ENCODE measurements at regions not wholly inside any gene's neighbourhood (a gene's known extent, or its start where the extent isn't known, plus 50 kb on each side); places are given as distances from the start of the nearest gene placed in this dataset.

- in situ Hi-C loops (cut with HindIII; ENCODE audit: extremely low pct_ligation_motif_present, low pct_unique_long_range_greater_than_20kb) (no loop called here), intact Hi-C loops (cut with micrococcal nuclease; ENCODE audit: unreplicated experiment) (no loop called here)
- H3K27ac ChIP-seq (ENCODE audit: extremely low read length, insufficient read depth, low read length): no peak overlapping the region
- H3K36me3 ChIP-seq (replicated peaks in 1 of 2; ENCODE audit: control insufficient read depth in 1 of 2, insufficient read depth in 2 of 2, low read length in 2 of 2): no peaks in the 10 kb centered on the region
- H4K20me1 ChIP-seq (ENCODE audit: insufficient read depth, low read length): no peaks in the 10 kb centered on the region
- no peaks in the 10 kb centered on the region; a peak in 1 of 5 replicates for H3K27me3 ChIP-seq (ENCODE audit: control insufficient read depth in 1 of 2, insufficient read depth in 2 of 2, low read length in 2 of 2)
- FAIRE-seq (no peak), DNase-seq (ENCODE audit: low spot score) (no peak), ATAC-seq (no peak)
- H3K4me1 ChIP-seq (ENCODE audit: insufficient read depth, low read length): no peaks in the 10 kb centered on the region
- no peaks in the 10 kb centered on the region for H3K9me3 ChIP-seq (ENCODE audit: low read length)
- WGBS (ENCODE audit: low lambda C conversion rate): 0% methylated on average over 1 of the region's 1 CpG
- TF ChIP-seq GMEB1 (CRISPR knock-in tag; IDR thresholded peaks at IDR 0.05; ENCODE audit: borderline replicate concordance) (no peak), ZNF441 (CRISPR knock-in tag; IDR thresholded peaks at IDR 0.05; ENCODE audit: borderline replicate concordance) (no peak), TRAFD1 (CRISPR knock-in tag; IDR thresholded peaks at IDR 0.05; ENCODE audit: borderline replicate concordance) (no peak), AFF4 (CRISPR knock-in tag; IDR thresholded peaks at IDR 0.05) (no peak), NR3C1 (CRISPR knock-in tag; IDR thresholded peaks at IDR 0.05) (no peak), FOSL2 (CRISPR knock-in tag; IDR thresholded peaks at IDR 0.05) (no peak), EHMT2 (IDR thresholded peaks at IDR 0.05; ENCODE audit: borderline replicate concordance, low read depth, low read length) (no peak), ZBTB38 (CRISPR knock-in tag; IDR thresholded peaks at IDR 0.05) (no peak), PHF21A (CRISPR knock-in tag; IDR thresholded peaks at IDR 0.05) (no peak), NFYC (CRISPR knock-in tag; IDR thresholded peaks at IDR 0.05) (no peak), ZNF678 (CRISPR knock-in tag; IDR thresholded peaks at IDR 0.05) (no peak), ATF5 (CRISPR knock-in tag; IDR thresholded peaks at IDR 0.05; ENCODE audit: low read depth) (no peak), BRCA1 (CRISPR knock-in tag; IDR thresholded peaks at IDR 0.05) (no peak), KDM4B (CRISPR knock-in tag; IDR thresholded peaks at IDR 0.05) (no peak), POGZ (CRISPR knock-in tag; IDR thresholded peaks at IDR 0.05) (no peak)
- POLR2A ChIA-PET: no interaction called here
- no peak overlapping the region for H3K4me3 ChIP-seq (replicated peaks in 1 of 3; ENCODE audit: insufficient read depth in 1 of 3, low read depth in 2 of 3, low read length in 3 of 3)
- no TSS peak for BruUV-seq (replicated peaks)
- no peak overlapping the region for H3K4me2 ChIP-seq (ENCODE audit: low read depth, low read length)
- CTCF ChIA-PET (ENCODE audit: low intra/inter-chr PET ratio, low total read pairs): no interaction called here
- H3K9ac ChIP-seq (ENCODE audit: insufficient read depth, low read depth, low read length): no peak overlapping the region
- H2AFZ ChIP-seq (ENCODE audit: low read length): no peak overlapping the region
- H3K79me2 ChIP-seq (ENCODE audit: insufficient read depth, low read length): no peaks in the 10 kb centered on the region
Observed at GRCh38 chr5:124261848-124262247, 484.6 kb downstream of the ZNF608 start.
